ENCODE measurements at regions not wholly inside any gene's neighbourhood (a gene's known extent, or its start where the extent isn't known, plus 50 kb on each side); places are given as distances from the start of the nearest gene placed in this dataset.

DNA sequence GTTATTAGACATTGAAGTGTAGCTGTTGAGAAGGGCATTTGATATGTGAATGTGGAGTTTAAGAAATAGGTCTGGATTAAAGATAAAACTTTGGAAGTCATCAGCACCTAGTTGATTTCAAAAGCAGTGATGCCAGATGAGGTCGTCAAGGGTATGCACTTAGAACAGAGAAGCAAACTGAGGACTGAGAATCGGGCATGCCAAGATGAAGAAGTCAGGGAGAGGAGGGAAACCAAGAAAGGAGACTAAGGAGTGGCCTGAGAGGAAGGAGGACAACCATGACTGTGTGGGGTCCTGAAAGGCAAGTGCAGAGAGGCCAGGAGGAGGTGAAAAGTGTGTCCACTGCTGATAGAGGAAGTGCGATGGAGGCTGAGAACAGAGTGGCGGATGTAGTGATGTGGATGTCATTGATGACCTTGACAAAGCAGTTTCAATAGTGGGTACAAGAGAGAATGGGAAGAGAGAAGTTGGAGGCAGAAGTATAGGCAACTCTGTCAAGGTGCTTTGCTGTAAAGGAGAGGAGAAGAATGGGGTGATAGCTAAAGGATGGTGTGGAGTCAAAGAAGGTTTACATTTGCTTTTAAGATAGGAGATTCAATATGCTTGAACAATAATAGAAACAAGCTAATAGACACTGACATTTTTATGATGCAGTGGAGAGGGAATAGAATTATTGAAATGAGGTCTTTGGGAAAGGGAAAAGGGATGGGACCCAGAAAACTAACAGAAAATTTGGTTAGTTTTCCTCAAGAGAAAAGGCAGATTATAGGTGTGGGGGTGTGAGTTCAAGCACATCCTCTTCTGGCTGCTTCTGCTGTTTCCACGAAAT, 139.7 kb upstream of the TMEM170B start:
- DNase-seq (ENCODE audit: low spot score) (no peak), ATAC-seq (ENCODE audit: low read depth) (no peak)
- Histone ChIP-seq H3K36me3 (ENCODE audit: low read depth) (no peaks in the 10 kb centered on the region), H3K4me1 (ENCODE audit: insufficient read depth, poor library complexity, severe bottlenecking) (no peaks in the 10 kb centered on the region), H3K27me3 (ENCODE audit: insufficient read depth, poor library complexity, severe bottlenecking) (no peaks in the 10 kb centered on the region), H3K9me3 (ENCODE audit: severe bottlenecking) (no peaks in the 10 kb centered on the region), H3K4me3 (ENCODE audit: severe bottlenecking) (no peak overlapping the region), H3K27ac (ENCODE audit: poor library complexity, severe bottlenecking) (no peak overlapping the region)
- TF ChIP-seq, protein P1, sequence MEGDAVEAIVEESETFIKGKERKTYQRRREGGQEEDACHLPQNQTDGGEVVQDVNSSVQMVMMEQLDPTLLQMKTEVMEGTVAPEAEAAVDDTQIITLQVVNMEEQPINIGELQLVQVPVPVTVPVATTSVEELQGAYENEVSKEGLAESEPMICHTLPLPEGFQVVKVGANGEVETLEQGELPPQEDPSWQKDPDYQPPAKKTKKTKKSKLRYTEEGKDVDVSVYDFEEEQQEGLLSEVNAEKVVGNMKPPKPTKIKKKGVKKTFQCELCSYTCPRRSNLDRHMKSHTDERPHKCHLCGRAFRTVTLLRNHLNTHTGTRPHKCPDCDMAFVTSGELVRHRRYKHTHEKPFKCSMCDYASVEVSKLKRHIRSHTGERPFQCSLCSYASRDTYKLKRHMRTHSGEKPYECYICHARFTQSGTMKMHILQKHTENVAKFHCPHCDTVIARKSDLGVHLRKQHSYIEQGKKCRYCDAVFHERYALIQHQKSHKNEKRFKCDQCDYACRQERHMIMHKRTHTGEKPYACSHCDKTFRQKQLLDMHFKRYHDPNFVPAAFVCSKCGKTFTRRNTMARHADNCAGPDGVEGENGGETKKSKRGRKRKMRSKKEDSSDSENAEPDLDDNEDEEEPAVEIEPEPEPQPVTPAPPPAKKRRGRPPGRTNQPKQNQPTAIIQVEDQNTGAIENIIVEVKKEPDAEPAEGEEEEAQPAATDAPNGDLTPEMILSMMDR (IDR thresholded peaks at IDR 0.05; ENCODE audit: poor library complexity, severe bottlenecking): no peak

- H3K4me1 ChIP-seq (ENCODE audit: insufficient read depth, poor library complexity, severe bottlenecking): no peaks in the 10 kb centered on the region
- H3K27me3 ChIP-seq (ENCODE audit: insufficient read depth, poor library complexity, severe bottlenecking): no peaks in the 10 kb centered on the region
- TF ChIP-seq, protein P1 (IDR thresholded peaks at IDR 0.05; ENCODE audit: poor library complexity, severe bottlenecking): no peak
- H3K27ac ChIP-seq (ENCODE audit: poor library complexity, severe bottlenecking): no peak overlapping the region
- no peak overlapping the region for H3K4me3 ChIP-seq (ENCODE audit: severe bottlenecking)
- no peak for DNase-seq (ENCODE audit: low spot score)
- H3K36me3 ChIP-seq (ENCODE audit: low read depth): no peaks in the 10 kb centered on the region
- no peaks in the 10 kb centered on the region for H3K9me3 ChIP-seq (ENCODE audit: severe bottlenecking)
- ATAC-seq (ENCODE audit: low read depth): no peak
Observed at GRCh38 chr6:11396860-11397259, 140.7 kb upstream of the TMEM170B start.

GRCh38 chr6:11393713-11394627, 143.6 kb upstream of the TMEM170B start:
- Histone ChIP-seq H3K27ac (ENCODE audit: poor library complexity, severe bottlenecking) (no peak overlapping the region), H3K27me3 (ENCODE audit: insufficient read depth, poor library complexity, severe bottlenecking) (no peaks in the 10 kb centered on the region), H3K4me1 (ENCODE audit: insufficient read depth, poor library complexity, severe bottlenecking) (no peaks in the 10 kb centered on the region), H3K9me3 (ENCODE audit: severe bottlenecking) (no peaks in the 10 kb centered on the region), H3K36me3 (ENCODE audit: low read depth) (no peaks in the 10 kb centered on the region), H3K4me3 (ENCODE audit: severe bottlenecking) (no peak overlapping the region)
- DNase-seq (ENCODE audit: low spot score) (no peak), ATAC-seq (ENCODE audit: low read depth) (no peak)
- TF ChIP-seq, protein P1 (IDR thresholded peaks at IDR 0.05; ENCODE audit: poor library complexity, severe bottlenecking): no peak

DNA sequence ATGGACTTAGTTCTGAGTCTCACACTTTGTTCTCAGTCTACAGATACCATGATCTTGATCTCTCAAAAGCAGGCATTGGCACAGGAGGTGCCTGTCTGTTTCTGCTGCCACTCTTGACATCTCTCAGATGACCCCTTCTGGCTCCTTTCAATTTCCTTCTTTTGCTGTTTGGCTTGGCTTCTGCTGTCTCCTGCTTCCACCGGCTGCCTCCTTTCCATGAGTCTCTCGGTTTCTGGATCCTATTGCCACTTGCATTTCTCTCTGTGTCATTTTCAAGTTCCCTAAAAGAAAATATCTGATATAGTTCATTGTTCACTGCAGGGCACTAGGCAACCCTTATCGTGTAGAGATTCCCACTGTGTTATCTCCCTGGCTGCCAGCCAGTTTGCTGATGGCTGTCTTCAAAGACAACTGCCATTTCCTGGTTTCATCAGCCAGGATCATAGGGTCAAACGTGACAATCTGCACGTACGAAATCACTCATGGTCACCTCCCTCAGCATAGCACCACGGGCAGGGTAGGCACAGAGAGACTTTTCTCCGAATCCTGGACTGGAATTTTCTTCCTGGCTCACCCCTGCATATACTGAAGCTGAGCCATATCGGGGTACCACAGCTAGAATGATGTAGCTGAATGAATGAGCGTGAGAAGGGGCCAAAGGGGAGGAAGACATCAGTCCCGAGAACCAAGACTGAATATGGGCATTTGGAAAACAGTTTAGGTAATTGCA, 144.6 kb upstream of the TMEM170B start:
- H3K4me1 ChIP-seq (ENCODE audit: insufficient read depth, poor library complexity, severe bottlenecking): no peaks in the 10 kb centered on the region
- DNase-seq (ENCODE audit: low spot score) (no peak), ATAC-seq (ENCODE audit: low read depth) (no peak)

More for the DNA sequence above, 144.6 kb upstream of the TMEM170B start:
- H3K27ac ChIP-seq (ENCODE audit: poor library complexity, severe bottlenecking): no peak overlapping the region
- TF ChIP-seq, protein P1 (IDR thresholded peaks at IDR 0.05; ENCODE audit: poor library complexity, severe bottlenecking): no peak
- H3K9me3 ChIP-seq (ENCODE audit: severe bottlenecking): no peaks in the 10 kb centered on the region
- no peaks in the 10 kb centered on the region for H3K27me3 ChIP-seq (ENCODE audit: insufficient read depth, poor library complexity, severe bottlenecking)
- no peaks in the 10 kb centered on the region for H3K36me3 ChIP-seq (ENCODE audit: low read depth)
- H3K4me3 ChIP-seq (ENCODE audit: severe bottlenecking): no peak overlapping the region
